NCI-H526 treated with DMSO at 0.1 percent for 48 hours (cell line): ENCODE measurements at regions not wholly inside any gene's neighbourhood (a gene's known extent, or its start where the extent isn't known, plus 50 kb on each side); places are given as distances from the start of the nearest gene placed in this dataset.
"Not testable (repeated sequence)": the region's sequence is repeated elsewhere in the genome, so short reads cannot be mapped to it uniquely, and the experiment has no call there.

ENCODE experiments used
- DNase-seq: peaks from one replicate; lab custom pipeline; 2025; lab: John Stamatoyannopoulos, UW

DNA sequence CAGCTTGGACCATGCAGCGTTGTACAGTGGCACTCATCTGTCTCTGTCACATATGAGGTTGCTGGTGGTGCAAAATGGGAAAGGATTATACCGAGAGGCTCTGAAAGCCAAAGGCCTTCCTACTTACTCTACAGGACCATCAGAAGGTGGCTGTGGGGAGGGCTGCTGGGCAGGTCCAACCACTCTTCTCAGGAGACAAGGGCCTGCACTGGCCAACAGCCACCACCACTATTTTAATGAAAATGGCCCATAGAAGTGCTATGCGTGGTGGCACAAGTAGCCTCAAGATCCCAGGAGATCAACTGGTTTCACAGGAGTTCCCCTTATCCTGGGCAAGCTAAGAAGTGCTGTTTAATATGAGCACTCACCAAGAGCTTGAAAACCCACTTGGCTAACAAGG, 52.3 kb downstream of the MRPL57 start:
- no peak for DNase-seq

- DNase-seq, result no peak
Measured at GRCh38 chr13:21229241-21230024, 53.0 kb downstream of the MRPL57 start.

GRCh38 chr13:21230516-21230915, 54.1 kb downstream of the MRPL57 start:
- DNase-seq, result no peak

DNA sequence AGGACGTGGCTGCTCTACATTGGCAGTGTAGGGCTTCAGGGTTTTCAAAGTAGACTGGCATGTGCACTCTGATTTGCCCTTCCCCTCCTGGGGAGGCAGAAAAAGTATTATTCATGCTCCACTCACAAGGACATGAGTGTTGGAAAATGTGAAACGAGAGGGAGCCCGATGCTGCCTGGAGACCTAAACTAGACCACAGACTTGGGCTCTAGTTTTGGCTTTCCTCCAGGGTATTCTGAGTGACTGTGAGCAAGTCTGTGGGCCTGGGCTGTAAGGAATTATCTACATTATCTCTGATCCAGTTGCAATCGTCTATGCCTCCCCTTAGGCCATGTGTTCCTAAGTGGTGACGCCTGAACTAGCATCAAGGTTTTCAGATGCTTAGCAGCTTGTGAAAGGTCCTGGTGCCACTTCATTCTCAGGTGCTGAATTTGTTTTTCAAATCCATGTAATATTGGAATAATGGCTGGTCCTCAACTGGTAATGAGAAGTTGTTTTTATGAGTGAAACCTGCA, 55.0 kb downstream of the MRPL57 start:
- DNase-seq, result no peak

- DNase-seq, result no peak
Measured at GRCh38 chr13:21232196-21232595, 55.7 kb downstream of the MRPL57 start.

GRCh38 chr13:21232599-21232998, 56.1 kb downstream of the MRPL57 start:
- DNase-seq, result no peak

GRCh38 chr13:21233086-21233485, 56.6 kb downstream of the MRPL57 start:
- DNase-seq, result no peak

DNA sequence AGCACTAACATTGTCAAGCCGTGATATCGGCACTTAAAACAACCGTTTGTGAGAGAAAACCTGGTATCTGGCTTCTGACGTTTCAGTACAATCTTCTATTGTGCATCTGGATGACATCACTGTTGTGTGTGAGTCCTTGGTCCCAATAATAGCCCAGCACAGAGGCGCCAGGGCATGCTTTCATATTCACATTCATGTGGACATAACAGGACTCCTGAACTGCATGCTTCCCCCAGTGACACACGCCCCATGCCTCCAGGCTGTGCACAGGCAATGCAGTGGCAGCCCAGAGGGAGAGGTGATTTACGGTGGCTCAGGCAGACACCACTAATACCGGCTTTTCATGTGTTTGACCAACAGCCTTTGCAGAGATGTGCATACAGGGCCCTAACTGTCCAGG, 58.1 kb downstream of the MRPL57 start:
- no peak for DNase-seq

DNA sequence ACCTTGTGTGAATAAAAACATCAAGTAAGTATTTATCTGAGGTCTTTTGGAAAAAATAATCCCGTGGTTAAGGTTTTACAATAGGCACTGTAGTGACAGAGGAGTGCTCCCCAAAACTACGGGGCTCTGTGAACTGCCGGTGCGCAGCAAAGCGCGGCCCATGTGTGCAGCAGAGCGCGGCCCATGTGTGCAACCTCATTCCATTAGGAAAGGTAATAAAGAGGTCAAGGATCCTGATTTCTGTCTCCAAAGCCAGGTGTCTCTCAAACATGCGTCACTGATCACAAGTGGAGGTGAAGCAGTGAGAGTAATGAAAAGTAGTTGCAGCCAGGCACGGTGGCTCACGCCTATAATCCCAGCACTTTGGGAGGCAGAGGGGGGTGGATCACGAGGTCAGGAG, 58.7 kb downstream of the MRPL57 start:
- DNase-seq, result no peak

DNA sequence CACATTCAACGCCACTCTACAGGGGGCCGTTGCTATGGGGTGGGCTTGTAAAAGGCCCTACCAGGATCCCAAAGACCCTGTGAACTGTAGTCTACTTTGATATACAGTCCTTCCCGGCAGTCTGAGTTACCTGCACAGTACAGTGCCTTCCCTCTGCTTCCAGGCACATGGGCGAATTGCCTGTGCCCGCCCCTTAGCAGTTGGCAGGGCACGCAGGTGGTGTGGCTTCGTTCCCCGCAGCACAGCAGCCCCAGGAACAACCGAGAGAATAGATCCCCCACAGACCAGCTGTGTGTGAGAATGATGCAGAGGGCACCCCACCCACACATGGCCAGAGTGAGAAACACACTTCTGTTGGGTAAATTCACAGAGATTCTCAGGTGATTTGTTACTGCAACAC, 60.6 kb downstream of the MRPL57 start:
- no peak for DNase-seq

DNA sequence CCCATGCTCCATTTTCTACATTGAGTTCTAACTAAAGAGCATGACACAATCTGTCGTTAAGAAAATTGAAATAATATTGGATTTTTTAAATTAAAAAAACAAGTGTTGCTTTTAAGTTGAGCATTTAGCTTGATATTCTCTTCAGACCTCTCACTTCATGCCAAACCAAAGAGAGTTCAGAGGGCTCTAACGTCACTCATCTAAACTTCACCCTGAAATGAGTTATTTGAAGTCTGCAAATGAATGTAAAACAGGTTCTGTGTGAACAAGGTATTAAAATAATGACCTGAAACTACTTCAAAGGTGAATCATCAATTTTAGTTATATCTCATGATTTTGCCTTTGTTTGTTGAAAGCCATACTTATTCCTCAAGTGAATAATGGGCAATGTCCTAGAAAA, 61.8 kb downstream of the MRPL57 start:
- DNase-seq, result no peak

DNA sequence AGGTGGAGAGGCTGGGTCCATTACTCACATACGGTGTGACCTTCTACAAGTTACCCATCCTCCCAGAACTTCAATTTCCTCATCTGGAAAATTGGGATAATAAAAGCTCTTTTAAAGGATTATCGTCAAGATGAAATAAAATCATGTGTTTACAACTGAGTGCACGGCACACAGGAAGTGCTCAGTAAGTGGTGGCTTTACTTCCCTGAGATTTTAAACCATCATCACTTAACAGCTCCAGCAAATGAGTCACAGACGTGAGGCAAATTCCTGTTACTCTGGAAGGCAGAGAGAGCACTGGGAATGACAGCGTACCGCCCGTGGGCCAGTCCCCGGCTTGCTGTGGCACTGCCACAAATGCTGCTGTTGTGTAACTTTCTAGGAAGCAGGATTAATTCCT, 64.1 kb downstream of the MRPL57 start:
- DNase-seq, result no peak

DNA sequence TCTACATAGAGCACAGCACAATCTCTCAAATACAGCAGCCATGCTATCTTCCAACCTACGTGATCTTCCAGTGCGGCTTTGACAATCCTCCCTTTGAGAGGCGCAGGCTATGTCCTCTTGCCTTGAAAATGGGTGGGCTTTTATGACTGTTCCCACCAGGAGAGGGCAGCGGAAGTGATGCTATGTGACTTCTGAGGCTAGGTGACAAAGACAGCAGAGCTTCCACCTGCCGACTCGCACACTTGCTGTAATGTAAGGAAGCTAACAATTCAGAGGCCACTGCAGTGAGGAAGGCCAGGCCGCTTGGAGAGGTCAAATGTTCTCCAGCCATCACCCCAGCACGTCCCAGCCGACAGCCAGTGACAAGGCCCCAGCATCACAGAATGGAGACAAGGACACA, 65.8 kb downstream of the MRPL57 start:
- no peak for DNase-seq

DNA sequence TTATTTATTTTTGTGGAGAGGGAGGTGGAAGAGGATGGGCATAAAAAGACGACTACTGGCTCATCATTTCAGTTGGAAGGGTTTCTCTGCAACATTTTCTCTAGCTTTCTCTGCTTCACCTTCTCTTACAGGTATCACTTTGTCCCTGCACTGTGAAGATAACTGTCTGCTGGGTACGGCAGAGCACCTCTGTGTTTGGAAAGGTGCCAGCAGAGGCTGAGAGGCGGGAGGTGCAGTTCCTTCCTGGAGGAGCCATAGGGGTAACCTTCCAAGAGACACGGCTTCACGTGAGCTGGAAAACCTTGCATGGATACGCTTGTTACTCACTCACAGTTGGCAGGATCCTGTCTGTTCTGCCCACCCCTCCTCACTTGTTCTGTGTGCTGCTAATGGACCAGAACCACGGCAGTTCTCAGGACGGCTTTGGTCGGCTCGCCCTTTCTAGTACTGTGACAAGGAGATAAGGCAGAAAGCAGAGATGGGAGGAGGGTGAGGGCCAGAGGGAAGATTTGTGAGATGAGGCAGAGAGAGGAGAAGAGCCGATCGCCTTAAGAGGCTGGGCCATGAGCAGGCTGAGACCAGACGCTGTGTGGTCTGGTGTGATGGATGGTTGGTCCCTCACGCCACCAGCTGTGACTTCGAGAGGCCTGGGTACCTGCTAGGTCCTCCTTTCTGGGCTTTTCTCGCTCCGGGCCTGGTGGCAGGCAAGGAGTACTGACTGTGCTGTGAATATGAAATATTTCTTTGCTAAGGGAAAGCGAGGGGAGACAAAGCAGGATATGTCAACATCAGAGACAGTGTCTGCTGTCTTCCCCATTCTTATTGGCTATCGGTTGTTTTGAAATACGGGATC, 66.8 kb downstream of the MRPL57 start:
- DNase-seq, result no peak

GRCh38 chr13:21243898-21244184, 67.4 kb downstream of the MRPL57 start:
- not testable (repeated sequence) for DNase-seq

GRCh38 chr13:21246761-21247452, 70.4 kb downstream of the MRPL57 start:
- no peak for DNase-seq

DNA sequence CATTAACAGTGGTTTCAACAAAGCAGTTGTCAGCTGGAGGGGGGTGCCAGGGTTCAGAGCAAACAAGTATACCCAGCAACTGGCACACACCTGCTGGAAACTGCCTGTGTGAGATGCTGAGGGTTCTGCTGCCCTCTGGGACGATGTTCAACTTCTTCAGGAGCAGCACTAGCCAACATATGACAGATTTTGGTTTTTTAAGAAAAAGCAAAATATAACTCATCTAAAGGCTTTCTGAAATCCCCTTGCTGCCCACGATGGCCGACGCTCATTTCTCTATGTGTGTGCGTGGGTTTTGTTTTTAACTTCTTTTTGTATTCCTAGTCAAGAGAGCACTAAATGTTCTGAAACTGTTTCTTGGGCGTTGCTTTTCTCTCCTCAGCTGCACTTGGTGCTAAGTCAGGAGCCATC, 79.9 kb downstream of the MRPL57 start:
- no peak for DNase-seq

DNA sequence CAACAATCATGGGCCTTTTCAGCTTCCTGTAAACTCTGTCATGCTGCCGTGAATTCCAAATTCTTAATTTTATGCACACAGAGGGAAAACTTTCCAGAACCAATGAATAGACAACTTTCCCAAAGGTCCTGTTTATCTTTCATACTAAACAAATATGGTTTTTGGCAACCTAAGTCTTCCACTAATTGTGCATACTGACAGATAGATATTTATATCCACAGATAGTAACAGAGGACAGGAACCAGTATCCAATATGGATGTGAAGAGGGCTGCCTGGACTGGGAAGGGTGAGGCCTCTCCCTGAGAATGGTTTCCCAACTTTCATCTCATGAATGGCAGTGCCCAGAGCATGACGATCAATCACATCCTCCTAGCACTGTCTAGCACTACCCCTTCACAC, 80.4 kb downstream of the MRPL57 start:
- no peak for DNase-seq

DNA sequence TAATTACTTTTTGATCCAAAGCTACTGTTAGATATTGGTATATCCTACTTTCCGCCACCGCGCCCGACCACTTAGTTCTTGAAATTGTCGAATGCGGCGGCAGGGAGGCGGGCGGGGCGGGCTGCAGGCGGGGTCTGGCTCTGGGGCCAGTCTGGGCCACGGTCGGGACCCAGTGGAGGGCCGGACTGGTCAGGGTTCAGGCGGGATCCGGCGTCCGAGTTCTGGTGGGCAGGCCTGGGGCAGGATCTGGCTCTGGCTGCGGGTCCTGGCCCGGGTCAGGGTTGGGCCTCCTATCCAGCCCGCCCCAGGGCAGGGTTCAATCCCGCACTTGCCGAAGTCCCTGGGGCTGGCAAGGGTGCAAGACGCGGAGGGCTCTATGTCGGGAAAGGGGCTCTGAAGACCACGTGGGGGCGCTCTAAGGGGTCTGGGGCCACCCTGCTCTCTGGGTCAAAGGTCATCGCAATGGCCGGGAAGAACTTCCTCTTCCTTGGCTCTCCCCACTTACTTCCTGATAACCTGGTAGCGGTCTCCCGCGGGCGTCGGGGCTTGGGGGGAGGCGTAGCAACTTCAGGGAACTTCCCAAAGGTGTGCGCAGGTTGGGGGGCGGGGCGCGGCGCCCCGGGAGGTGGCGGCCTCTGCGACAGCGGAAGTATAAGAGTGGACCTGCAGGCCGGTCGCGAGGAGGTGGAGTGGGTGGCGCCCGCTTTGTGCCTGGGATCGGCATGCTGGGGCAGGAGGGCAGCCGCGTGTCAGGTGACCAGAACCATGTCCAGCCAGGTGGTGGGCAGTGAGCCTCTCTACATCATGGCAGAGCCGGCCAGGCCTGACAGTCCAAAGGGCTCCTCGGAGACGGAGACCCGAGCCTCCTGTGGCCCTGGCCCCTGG, 83.4 kb downstream of the MRPL57 start:
- no peak for DNase-seq

DNA sequence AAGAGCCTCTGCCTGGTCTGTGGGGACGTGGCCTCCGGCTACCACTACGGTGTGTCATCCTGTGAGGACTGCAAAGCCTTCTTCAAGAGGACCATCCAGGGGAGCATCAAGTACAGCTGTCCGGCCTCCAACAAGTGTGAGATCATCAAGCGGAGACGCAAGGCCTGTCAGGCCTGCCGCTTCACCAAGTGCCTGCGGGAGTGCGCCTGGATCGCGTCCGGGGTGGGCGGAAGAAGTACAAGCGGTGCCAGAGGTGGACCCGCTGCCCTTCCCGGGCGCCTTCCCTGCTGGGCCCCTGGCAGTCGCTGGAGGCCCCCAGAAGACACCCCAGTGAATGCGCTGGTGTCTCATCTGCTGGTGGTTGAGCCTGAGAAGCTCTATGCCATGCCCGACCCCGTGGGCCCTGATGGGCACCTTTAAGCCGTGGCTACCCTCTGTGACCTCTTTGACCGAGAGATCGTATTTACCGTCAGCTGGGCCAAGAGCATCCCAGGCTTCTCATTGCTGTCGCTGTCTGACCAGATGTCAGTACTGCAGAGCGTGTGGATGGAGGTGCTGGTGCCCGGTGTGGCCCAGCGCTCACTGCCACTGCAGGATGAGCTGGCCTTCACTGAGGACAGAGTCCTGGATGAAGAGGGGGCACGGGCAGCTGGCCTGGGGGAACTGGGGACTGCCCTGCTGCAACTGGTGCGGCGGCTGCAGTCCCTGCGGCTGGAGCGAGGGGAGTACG, 84.3 kb downstream of the MRPL57 start:
- DNase-seq, result not testable (repeated sequence)
